ENCODE measurements at regions not wholly inside any gene's neighbourhood (a gene's known extent, or its start where the extent isn't known, plus 50 kb on each side); places are given as distances from the start of the nearest gene placed in this dataset.

- TF ChIP-seq CTCF (IDR thresholded peaks at IDR 0.05; ENCODE audit: low read depth, low read length, poor library complexity, severe bottlenecking): no peak
- no peak for TF ChIP-seq EZH2phosphoT487 (IDR thresholded peaks at IDR 0.05; ENCODE audit: borderline replicate concordance, low read length)
Observed at GRCh38 chr1:53378061-53378460, 50.2 kb upstream of the LRP8 start.

All from DOHH2 (cell line).